ENCODE measurements at regions not wholly inside any gene's neighbourhood (a gene's known extent, or its start where the extent isn't known, plus 50 kb on each side); places are given as distances from the start of the nearest gene placed in this dataset.

GRCh38 chr12:69071091-69071370 lies 138.1 kb upstream of the CPM start:
- TF ChIP-seq CTCF (IDR thresholded peaks at IDR 0.05; ENCODE audit: low read depth, low read length) (no peak), EZH2phosphoT487 (IDR thresholded peaks at IDR 0.05; ENCODE audit: low read depth) (no peak)

Data from OCI-LY3 (cell line).